ENCODE measurements at regions not wholly inside any gene's neighbourhood (a gene's known extent, or its start where the extent isn't known, plus 50 kb on each side); places are given as distances from the start of the nearest gene placed in this dataset.

DNA sequence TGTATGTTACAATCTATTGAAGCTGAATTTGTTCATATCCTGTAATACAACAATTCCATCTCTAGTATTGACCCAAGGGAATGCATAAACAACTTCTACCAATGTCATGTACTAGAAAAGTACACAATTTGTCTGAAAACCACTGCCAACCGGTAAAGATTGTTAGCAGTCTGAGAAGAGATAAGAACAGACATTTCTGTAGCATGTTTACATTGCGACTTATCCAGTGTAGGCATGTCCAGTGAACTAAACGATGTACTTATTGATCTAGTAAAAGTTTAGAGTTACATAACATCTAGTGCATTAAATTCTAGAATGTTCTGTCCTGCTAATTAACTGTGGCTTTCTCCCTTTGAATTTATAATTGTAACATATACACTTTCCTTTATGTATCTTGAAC, 425.9 kb downstream of the SLITRK6 start:
- no peak for ATAC-seq

DNA sequence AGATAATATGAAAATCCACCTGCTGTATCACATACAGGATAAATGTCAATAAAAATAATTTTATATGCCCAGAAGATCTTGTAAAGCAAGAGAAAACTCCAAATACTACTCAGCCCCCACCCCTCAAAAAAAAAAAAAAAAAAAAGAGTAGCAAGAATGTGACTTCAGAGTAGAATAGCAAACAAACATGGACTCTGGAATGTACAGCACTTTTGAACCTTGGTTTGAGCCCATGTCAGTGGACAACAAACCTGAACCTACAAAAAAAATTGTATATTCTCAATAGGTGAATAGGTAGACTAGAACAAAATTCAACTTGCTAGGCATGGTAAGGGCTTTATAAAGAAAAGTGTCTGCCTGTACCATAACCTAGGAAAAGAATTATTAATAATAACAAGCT, 428.0 kb downstream of the SLITRK6 start:
- ATAC-seq: no peak

DNA sequence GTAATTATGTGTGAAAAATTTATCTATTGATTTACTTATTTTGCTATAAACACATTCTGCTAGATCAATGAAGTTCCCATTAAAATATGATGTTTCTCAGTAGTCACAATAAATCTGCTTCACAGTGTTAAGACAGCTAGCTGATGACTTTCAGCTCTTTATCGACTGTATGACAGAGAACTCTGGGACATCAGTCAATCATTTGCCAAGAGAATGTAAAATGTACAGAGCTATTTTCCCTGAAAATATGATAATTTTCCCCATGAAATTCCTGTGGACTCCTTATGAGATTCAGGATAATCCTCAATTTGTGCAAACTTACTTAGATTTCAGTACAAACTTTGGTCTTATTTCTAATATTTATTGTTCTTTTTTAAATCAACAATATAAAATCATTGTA, 430.5 kb downstream of the SLITRK6 start:
- ATAC-seq: no peak

DNA sequence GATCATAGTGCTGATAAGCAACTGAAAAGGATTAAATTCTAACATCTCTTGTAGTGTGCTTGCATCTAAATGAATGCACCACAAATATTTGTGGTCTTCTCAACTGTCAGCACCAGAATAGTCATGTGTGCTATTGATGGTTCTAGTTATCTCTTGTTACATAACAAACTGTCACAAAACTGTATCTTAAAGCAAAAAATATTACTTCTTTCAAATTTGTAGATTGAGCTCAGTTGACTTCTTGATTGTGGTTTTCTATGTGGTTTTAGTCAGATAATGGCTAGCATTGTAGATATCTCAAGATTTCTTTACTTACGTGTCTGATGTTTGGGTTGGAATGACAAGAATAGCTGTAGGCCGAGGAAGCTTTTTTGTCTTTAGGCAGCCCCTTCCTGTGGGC, 431.3 kb downstream of the SLITRK6 start:
- ATAC-seq: no peak

DNA sequence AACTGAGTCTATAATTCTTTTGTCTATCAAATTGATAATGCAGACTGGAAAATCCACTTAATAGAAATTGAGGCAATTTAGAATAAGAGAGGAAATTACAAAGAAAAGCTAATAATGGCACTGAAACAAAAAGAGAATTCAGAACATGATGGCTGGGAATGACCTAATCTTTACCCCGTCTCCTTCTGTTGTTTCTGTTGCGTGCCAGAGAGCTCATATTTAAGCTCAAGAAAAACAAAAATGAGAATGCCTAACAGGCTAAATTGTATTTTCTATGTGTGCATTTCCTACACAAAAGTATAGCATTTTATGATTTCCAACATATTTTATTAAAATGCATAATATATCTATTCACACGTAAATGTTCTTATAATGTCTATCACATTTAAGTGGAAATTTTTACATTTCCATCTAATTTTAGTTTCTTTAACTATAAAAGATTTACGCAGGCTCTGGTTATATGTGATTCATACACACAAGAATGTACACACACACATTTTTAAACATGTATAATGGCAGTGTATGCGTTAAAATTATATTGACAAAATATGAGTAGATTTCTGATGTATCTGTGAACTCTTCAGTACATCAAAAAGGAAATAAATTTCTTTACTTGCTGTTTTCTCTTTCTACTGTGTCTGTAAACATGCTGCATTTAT, 432.3 kb downstream of the SLITRK6 start:
- no peak for ATAC-seq

DNA sequence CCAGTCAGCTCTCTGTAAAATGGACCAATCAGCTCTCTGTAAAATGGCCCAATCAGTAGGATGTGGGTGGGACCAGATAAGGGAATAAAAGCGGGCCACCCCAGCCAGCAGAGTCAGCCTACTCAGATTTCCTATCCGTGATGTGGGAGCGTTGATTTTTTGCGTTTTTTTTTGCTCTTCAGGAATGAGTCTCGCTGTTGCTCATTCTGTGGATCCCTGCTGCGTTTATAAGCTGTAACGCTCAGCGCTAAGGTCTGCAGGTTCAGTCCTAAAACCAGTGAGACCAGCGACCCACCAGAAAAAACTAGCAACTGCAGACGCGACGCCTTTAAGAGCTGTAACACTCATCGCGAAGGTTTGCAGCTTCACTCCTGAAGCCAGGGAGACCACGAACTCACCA, 435.7 kb downstream of the SLITRK6 start:
- no peak for ATAC-seq

DNA sequence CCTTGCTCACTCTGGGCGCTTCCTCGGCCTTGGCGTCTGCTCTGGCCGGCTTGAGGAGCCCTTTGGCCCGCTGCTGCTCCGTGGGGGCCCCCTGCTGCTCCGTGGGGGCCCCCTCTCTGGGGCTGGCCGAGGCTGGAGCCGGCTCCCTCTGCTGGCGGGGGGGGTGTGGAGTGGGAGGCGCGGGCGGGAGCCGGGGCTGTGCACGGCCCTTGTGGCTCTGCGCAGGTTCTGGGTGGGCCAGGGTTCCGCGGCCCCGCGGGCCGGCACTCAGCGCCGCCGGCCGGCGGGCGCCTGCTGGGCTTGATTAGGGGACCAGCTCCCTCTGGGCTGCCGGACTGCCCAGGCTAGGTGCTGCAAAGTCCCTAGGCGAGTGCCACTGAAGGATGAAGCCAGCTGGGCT, 436.2 kb downstream of the SLITRK6 start:
- no peak for ATAC-seq

DNA sequence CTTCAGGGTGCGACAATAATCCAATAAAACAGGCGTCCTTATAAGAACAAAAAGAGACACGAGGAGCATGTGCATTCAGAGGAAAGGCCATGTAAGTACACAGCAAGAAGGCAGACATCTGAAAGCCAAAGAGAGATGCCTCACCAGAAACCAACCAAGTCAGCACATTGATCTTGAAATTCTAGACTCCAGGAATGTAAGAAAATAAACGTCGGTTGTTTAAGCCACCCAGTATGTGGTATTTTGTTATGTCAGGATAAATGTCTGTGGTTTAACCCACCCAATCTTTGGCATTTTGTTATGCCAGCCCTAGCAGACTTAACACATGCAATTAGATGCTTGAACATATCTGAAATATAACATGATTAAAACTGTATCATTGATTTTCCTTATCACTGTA, 452.0 kb downstream of the SLITRK6 start:
- ATAC-seq: no peak

DNA sequence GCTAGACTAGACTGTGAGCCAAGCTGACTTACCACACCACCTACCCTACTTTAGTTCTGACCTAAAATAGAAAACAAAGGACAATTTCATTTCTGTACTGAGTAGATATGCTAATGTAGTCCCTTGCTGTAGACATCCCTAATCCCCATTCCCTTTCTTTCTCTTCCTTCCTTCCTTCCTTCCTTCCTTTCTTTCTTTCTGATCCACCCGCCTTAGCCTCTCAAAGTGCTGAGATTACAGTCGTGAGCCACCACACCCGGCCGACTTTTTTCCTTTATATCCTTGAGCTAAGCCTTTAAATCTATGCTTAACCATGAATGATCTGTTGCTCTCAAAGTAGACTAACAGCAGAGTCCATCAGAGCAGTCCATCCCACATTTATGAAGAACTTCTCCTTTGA, 465.0 kb downstream of the SLITRK6 start:
- ATAC-seq: no peak

DNA sequence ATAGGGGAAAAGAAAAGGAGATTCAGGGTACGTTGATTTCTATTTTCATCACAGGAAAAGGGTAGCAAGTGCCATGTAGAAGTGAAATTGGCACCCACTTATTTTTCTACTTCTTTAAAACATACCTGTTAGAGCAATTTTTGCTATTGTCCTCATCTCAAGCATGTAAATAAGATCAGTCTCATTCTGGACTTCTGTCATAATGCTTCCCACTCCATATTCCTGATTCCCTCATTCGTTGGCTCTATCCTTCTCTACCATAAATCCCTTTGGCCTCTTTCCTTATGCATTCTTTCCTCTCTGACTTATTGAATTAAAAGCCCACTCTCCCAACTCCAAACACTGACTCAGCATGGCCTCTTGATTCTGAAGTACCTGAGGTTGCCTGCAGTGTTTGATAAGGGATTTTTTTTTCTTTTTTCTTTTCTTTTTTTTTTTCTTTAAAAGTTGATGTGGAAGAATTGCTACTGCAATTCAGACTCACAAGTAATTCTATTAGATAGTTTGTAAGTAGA, 465.7 kb downstream of the SLITRK6 start:
- no peak for ATAC-seq

DNA sequence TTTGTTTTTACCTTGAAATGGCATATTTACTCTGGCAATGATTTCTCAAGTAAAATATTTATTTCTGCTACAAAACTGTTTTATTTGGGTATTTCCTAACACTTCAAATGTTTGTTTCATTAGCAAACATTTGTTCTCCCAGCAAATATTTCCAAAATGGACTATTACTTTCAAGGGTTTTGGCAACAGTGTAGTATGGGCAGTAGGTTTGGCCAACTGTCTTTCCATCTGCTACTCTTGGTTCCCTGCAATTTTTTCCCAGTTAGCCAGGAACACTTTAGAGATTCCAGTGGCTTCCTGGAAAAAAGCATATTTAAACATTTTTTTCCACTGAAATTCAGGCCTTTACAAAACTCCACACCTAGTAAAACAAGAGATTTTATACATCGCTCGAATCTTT, 466.6 kb downstream of the SLITRK6 start:
- ATAC-seq: no peak

DNA sequence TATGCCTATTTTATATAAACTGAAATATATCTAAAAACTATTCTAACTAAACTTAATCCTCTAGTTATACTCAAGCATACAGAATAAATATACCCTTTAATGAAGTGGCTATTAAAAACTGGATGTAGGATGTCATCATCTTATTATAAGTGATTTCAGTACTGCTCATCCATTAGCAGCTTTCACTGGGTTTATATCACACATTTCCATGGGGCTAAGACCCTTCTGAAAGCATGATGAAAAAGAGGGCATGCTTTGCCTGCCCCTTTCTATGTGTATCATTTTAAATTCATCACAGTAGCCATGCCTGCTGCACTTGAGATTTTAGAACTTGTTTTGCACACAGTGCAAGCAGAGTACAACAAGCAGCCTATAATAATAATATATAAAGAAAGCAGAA, 477.5 kb downstream of the SLITRK6 start:
- ATAC-seq: no peak

DNA sequence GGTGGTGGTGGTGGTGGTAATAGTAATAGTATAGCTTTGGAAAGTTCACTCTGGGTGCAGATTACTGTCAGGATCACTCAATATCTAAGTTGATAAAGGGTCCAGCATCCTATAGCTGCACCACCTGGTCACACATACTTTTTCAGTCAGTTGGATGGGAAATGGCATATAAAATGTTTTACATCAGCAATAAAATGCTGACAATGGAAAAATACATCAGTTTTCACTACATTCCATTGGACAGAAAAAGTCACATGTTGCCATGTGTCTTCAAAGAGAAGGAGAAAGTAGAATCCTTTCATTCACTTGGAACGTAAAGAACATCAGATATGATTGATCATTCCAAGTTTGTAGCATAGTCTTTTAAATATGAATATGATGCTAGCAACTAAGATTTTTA, 481.4 kb downstream of the SLITRK6 start:
- no peak for ATAC-seq

DNA sequence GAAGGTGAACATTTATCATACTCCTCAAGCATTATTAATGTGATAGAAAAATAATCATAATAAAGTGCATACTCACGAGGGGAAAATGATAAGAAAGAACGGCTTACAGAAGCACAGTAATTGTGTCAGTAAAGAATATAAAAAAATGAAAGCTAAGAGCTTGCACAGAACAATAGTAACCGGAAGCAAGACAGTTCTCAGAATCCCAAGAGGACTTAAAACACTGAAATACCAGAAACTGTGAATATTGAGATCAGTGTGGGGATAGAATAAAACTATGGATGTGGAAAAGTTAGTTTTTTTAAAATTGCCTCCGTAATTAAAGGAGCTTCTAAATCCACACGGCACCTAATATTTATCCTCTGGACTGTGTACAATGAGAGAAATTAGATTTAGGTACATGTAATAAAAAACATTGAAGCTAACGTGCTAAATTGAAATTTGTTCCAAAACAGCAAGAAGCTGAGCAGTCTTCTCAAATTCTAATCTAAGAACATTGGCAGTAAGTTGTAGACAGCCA, 482.7 kb downstream of the SLITRK6 start:
- no peak for ATAC-seq

DNA sequence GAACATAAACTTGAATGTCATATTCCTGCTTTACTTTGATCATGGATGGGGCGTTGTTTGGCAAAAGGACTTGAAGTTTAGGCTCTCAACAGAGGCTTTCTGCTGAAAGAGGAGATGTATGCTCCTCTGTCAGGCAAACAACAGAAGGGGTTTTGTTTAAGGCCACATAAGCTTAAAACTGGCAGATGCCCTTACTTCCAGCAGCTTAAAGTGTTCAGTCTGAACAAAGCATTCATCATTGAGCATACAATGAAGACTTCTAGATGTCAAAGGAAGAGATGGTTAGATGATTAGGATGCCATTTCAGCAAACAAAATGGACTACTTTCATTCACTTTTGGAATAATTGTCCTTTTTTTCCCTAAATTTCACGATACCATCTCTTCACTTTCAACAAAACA, 484.5 kb downstream of the SLITRK6 start:
- ATAC-seq: no peak

DNA sequence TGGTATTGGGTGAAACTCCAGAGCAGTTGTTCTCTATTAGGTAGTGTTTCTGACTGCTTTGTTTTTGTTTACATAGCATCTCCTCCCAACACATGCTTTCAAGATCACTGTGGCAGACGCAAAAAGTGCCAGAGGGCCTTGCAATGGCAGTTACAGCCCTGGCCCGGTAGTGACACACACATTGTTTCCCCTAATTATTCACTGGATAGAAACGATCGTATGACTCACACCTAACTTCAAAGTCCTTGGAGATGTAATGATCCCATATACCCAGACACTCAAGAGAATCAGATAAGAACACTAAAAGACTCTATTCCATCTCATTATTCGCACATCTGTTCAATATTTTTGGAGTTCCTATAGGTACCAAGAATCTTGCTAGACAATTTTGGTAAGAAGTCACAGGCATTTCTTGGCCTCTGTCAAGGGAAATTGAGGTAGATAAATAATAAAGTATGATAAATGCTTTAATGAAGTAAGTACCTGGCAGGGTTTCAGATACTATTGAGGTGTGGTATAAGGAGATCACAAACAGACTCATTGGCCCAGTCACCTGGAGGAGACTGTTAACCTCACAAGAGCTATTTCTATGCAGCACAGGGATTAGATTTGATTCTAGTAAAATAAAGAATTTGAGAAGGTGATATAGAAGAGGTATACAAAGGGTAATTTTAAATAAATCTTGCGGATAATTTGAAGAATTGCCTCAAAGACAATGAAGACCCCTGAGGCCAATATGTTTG, 485.3 kb downstream of the SLITRK6 start:
- peak; percentile 26 for ATAC-seq

DNA sequence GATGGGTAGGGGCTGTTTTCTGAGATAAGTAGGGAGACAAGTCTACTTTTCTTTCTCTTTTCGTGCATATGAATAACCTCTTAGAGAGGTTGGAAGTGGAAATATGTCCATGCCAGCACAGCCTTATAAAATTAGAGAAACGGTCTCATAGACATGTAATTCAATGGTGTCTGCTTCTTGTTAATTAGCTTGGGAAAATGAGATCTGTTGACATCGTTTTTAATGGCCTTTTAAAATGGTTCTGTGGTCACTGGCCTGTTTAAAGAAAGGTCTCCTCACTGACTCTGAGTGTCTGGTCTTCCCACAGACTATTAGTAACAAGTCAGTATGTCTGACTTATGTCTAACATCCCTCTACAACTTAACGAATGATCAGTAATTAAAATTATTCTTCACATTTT, 487.1 kb downstream of the SLITRK6 start:
- no peak for ATAC-seq

DNA sequence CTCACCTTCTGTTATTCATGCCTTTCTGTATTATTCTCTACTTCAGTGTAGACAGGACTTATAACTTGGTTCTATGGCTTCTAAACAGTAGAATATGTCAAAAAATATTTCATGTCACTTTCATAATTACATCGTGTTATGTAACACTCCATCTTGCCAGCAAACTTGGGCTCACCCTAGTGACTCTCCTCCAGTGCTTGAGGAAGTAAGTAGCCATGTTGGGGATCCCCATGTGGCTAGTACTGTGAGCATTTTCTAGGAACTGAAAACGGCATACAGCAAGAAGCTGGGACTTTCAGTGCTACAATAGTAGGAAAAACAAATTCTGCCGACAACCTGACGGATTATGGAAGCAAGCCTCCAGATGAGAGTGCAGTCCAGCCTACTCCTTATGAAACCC, 495.6 kb downstream of the SLITRK6 start:
- no peak for ATAC-seq

DNA sequence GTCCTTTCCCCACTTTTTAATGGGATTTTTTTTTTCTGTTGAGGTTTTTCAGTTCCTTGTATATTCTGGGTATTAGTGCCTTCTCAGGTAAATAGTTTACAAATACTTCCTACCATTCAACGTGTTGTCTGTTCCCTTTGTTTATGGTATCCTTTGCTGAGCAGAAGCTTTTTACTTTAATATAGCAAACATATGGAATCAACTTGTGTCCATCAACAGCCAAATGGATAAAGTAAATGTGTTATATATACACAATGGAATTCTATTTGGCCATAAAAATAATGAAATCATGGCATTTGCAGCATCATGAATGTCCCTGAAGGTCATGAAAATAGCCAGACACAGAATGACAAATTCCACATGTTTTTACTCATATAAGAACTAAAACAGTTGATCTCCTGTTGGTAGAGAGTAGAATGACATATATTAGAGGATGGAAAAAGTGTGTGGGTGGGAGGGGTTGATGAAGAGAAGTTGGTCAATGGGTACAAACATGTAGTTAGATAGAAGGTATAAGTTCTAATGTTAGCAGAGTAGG, 500.8 kb downstream of the SLITRK6 start:
- ATAC-seq: no peak

DNA sequence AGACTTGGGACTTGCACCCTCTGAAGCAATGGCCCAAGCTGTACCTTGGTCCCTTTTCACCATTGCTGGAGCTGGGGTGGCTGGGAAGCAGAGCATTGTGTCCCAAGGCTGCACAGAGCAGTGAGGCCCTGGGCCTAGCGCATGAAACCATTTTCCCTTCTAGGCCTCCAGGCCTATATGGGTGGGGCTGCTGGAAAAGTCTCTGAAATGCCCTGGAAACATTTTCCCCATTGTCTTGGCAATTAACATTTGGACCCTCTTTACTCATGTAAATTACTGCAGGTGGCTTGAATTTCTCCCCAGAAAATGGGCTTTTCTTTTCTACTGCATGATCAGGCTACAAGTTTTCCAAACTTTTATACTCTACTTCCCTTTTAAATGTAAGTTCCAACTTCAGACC, 510.5 kb downstream of the SLITRK6 start:
- no peak for ATAC-seq

DNA sequence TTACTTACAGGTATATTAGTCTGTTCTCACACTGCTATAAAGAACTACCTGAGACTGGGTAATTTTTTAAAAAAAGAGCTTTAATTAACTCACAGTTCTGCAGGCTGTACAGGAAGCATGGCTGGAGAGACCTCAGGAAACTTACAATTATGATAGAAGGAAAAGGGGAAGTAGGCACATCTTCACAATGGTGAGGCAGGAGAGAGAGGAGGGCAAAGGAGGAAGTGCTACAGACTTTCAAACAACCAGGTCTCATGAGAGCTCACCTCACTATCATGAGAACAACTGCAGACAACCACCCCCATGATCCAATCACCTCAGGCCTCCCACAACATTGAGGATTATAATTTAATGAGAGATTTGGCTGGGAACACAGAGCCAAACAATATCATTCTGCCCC, 511.7 kb downstream of the SLITRK6 start:
- no peak for ATAC-seq

DNA sequence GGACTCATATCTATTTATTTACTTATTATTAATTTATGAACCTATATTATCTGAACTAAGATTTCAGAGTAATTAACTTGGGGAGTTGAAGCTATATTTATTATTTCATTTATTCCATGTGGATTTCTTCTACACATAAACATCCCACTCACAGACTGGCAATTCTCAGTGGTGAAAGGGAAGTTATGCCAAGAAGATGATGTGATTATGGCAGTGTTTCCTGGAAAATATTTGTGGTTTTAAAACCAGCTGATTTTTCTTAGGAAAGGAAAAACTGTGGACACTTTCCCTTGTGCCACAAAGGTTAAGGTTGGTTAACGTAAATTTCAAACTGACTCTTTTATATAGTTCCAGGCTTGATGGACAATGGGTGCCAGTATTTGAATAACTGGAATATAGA, 513.1 kb downstream of the SLITRK6 start:
- no peak for ATAC-seq

DNA sequence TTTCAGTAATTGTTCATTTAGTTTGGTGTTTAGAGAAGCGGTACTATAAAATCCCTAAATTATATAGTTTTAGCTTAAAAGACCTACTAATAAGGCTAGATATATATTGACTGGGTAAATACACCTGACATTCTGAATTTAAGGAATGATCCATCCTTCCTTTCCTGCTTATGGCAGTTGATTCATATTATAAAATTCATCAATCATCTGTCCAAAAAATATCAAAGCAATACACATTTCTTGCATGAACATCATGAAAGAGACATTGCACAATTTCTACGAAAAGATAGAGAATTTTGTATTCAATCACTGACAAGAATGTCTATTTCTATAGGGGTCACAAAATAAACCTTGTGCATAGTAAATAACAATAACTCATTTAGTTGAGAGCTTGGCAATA, 514.9 kb downstream of the SLITRK6 start:
- no peak for ATAC-seq

DNA sequence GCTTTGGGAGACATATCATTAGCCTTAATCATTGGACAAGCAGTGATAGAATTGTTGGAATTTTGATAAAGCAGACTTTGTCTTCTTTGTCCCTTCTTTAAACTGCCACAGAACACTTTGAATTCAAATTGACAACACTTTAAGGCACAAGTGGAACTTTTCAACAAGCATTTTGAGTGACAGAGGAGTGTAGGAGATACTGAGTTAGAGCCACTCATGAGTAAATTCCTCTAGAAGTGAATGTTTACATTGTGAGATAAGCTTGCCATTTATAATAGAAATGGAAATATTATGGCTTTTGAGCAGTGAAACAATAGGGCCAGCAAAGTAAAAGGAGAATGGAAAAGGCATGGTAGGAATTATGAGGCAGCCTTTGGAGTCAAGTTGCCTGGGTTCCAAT, 515.8 kb downstream of the SLITRK6 start:
- ATAC-seq: no peak
